Esophagus muscularis mucosa (tissue), 4 donors: ENCODE measurements at regions not wholly inside any gene's neighbourhood (a gene's known extent, or its start where the extent isn't known, plus 50 kb on each side); places are given as distances from the start of the nearest gene placed in this dataset.

Experiments used
- DNase-seq: peaks from one replicate; pipeline ENCODE4 v3.0.0-alpha.2; 2017; ENCODE audit errors: extremely low spot score
- H3K27ac ChIP-seq, 4 donors: fragments of 200-600 bp; sonication (generic); replicated peaks in 1 of 4; 1 replicate in 3 of 4; 2 replicates in 1 of 4; pipeline ENCODE4 v1.5.1; 2016 to 2019; ENCODE audit warnings: mild to moderate bottlenecking in 1 of 4
- H3K27me3 ChIP-seq, 4 donors: fragments of 200-600 bp; sonication (generic); one replicate each; pipeline versions ENCODE4 v1.5.1 to v1.6.0; 2016 to 2019
- H3K36me3 ChIP-seq, 4 donors: fragments of 200-600 bp; sonication (generic); one replicate each; pipeline ENCODE4 v1.5.1; 2016 to 2019
- H3K4me1 ChIP-seq, 4 donors: fragments of 200-600 bp; sonication (generic); one replicate each; pipeline ENCODE4 v1.5.1; 2016 to 2019
- H3K4me3 ChIP-seq, 4 donors: fragments of 200-600 bp; sonication (generic); 1 replicate in 2 of 4; 2 replicates in 2 of 4; pipeline ENCODE4 v1.5.1; 2016 to 2019; ENCODE audit warnings: mild to moderate bottlenecking in 4 of 4, moderate library complexity in 1 of 4
- H3K9me3 ChIP-seq, 4 donors: fragments of 200-600 bp; sonication (generic); 1 replicate in 3 of 4; 2 replicates in 1 of 4; pipeline ENCODE4 v1.5.1; 2016 to 2019
- EP300 ChIP-seq: sonication (generic); formaldehyde crosslinking; IDR thresholded peaks from one replicate; pipeline ENCODE4 v1.6.1; 2017; ENCODE audit warnings: antibody characterized with exemption
- POLR2A ChIP-seq: fragments of 450-650 bp; IDR thresholded peaks from one replicate; pipeline ENCODE4 v1.6.1; 2017; ENCODE audit warnings: antibody characterized with exemption, moderate library complexity, mild to moderate bottlenecking, low read depth
- POLR2AphosphoS5 ChIP-seq, 2 donors: sonication (generic); formaldehyde crosslinking; IDR thresholded peaks; one replicate each; pipeline ENCODE4 v1.6.1; 2017; ENCODE audit warnings: antibody characterized with exemption in 2 of 2
- WGBS: methylation state at CpG from one replicate; pipeline ENCODE4 v1.1.5; 2018; 5-methylcytosine and 5-hydroxymethylcytosine counted together
- intact Hi-C: fragments of 100-400 bp; cut with DNase I; formaldehyde crosslinking; loops from one replicate; pipeline ENCODE4 v1.15.1; 2023
- TF ChIP-seq, protein P1 (sequence below), 3 experiments: fragments of 200-600 bp in 2 of 3; fragments of 450-650 bp in 1 of 3; sonication (generic) in 2 of 3; IDR thresholded peaks; one replicate each; pipeline ENCODE4 v1.5.1; 2017 to 2019; ENCODE audit warnings: antibody characterized with exemption in 3 of 3, mild to moderate bottlenecking in 2 of 3, moderate library complexity in 1 of 3

DNA sequence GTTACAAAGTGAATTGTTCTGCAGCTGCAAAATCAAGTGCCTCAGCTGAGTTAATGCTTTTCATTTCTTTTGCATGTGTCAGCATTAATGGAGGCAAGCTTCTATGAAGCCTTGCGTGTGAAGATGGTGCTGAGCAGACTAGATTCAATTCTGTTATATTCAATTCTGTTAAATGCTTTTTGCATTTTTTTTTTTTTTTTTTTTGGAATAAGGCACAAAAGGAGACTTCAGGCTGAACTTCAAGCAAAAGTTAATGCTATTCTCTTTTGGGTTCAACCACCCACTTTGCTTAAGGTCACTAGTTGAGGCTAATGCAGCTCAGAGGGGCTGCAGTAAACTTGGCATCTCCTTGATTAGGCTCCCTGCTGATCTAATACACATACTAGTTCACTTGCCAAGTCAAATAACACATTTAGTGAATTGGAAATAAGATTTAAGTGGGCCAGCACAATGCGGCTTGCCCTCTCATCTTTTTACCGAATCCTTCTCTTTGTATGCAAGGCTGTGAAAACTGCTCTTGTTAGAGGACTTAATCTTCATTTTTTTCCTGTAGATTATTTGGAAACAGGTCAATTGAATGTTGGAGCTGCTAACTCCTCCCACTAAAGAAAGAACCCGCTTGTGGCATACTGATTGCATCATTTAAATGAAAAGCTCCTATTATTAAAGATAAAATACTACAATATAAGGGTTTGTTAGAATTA lies 1020.2 kb downstream of the NR2F1-AS1 start:
- no peaks in the 10 kb centered on the region for H3K9me3 ChIP-seq
- peaks cover 0 to 8% (median 2%) of the 10 kb centered on the region in 4 donors for H3K4me1 ChIP-seq
- H3K27ac ChIP-seq, result no peak overlapping the region
- WGBS, result 67% methylated on average over 4 of the region's 4 CpGs
- TF ChIP-seq, protein P1, sequence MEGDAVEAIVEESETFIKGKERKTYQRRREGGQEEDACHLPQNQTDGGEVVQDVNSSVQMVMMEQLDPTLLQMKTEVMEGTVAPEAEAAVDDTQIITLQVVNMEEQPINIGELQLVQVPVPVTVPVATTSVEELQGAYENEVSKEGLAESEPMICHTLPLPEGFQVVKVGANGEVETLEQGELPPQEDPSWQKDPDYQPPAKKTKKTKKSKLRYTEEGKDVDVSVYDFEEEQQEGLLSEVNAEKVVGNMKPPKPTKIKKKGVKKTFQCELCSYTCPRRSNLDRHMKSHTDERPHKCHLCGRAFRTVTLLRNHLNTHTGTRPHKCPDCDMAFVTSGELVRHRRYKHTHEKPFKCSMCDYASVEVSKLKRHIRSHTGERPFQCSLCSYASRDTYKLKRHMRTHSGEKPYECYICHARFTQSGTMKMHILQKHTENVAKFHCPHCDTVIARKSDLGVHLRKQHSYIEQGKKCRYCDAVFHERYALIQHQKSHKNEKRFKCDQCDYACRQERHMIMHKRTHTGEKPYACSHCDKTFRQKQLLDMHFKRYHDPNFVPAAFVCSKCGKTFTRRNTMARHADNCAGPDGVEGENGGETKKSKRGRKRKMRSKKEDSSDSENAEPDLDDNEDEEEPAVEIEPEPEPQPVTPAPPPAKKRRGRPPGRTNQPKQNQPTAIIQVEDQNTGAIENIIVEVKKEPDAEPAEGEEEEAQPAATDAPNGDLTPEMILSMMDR (IDR thresholded peaks at IDR 0.05), result no peak
- TF ChIP-seq POLR2A, result no peak
- H3K27me3 ChIP-seq, result no peaks in the 10 kb centered on the region
- H3K4me3 ChIP-seq, result no peak overlapping the region
- DNase-seq, result no peak
- H3K36me3 ChIP-seq, result no peaks in the 10 kb centered on the region
- intact Hi-C loops, result no loop called here

DNA sequence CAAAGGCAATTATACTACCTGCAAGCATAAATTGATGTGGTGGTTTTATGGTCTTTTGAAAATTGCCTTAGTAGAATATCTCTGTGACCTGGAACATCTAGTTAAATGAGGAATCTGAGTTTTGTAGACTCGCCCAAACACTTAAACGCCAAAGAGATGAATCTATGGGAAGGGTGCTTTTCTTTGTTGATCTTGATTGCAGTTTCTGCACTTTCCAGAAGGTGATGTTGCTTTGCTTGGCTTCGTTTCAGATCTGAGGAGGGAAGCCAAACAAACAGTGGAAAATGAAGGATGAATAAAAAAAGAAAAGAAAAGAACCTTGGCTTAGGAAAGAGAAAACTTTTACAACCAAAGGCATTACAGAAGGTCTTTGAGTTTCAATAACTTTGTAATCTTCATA lies 1021.2 kb downstream of the NR2F1-AS1 start:
- no peak for DNase-seq
- 21% methylated on average over 3 of the region's 3 CpGs for WGBS
- Histone ChIP-seq H3K4me3 (no peak overlapping the region), H3K9me3 (no peaks in the 10 kb centered on the region), H3K27me3 (no peaks in the 10 kb centered on the region), H3K36me3 (no peaks in the 10 kb centered on the region), H3K4me1 (peaks cover 0 to 8% (median 2%) of the 10 kb centered on the region in 4 donors), H3K27ac (no peak overlapping the region)
- TF ChIP-seq, protein P1 (IDR thresholded peaks at IDR 0.05), result no peak
- no peak for TF ChIP-seq EP300
- no peak for TF ChIP-seq POLR2A
- no peak for TF ChIP-seq POLR2AphosphoS5 (IDR thresholded peaks at IDR 0.05)
- intact Hi-C loops, result no loop called here

DNA sequence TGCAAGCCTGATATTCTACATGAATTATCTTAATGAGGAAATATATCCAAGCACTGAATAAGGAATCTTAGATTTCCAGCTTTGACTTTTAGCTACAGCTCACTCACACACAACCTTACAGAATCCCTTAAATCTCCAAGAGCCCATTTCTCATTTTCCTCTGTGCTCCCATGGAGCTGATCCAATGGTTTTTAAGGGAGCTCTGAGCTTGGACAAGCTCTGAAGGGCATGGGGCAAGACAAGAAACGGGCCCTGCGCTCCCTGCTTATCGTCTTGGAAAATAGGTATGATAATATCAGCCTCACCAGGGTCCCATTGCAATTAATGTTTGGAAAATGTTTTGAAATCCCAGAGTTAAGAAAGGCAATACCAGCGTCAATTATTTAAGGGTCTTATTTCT lies 1021.7 kb downstream of the NR2F1-AS1 start:
- WGBS, result 87% methylated on average over 4 of the region's 4 CpGs

DNA sequence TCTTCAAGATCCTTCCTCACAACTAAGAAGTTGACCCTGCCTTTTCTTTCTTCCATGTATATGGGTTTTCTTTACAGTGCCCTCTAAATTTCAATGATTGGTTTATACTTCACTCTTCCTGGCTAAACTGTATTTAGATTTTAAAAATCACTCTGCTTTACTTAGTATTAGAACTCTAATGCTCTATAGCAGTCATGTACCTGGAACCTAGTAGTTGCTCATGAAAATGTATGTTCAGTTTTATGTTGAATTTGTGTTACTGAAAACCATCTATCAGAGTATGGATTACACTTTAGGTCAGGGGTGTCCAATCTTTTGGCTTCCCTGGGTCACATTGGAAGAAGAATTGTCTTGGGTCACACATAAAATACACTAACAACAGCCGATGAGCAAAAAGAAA lies 1024.3 kb downstream of the NR2F1-AS1 start:
- H3K36me3 ChIP-seq, result no peaks in the 10 kb centered on the region
- 88% methylated on average over 1 of the region's 1 CpG for WGBS
- H3K4me3 ChIP-seq, result no peak overlapping the region
- H3K4me1 ChIP-seq, result peaks cover 0 to 8% (median 2%) of the 10 kb centered on the region in 4 donors
- no peak for DNase-seq
- H3K9me3 ChIP-seq, result no peaks in the 10 kb centered on the region
- no peaks in the 10 kb centered on the region for H3K27me3 ChIP-seq
- intact Hi-C loops, result no loop called here
- no peak overlapping the region for H3K27ac ChIP-seq
- TF ChIP-seq EP300, result no peak
- TF ChIP-seq, protein P1 (IDR thresholded peaks at IDR 0.05), result no peak
- TF ChIP-seq POLR2A, result no peak
- TF ChIP-seq POLR2AphosphoS5 (IDR thresholded peaks at IDR 0.05), result no peak

More for the DNA sequence above, 1021.7 kb downstream of the NR2F1-AS1 start:
- no peak overlapping the region for H3K27ac ChIP-seq
- no peaks in the 10 kb centered on the region for H3K9me3 ChIP-seq
- no peak for DNase-seq
- intact Hi-C loops, result no loop called here
- no peaks in the 10 kb centered on the region for H3K27me3 ChIP-seq
- no peak overlapping the region for H3K4me3 ChIP-seq
- H3K4me1 ChIP-seq, result peaks cover 0 to 8% (median 2%) of the 10 kb centered on the region in 4 donors
- no peak for TF ChIP-seq POLR2AphosphoS5 (IDR thresholded peaks at IDR 0.05)
- no peak for TF ChIP-seq EP300
- no peak for TF ChIP-seq POLR2A
- TF ChIP-seq, protein P1 (IDR thresholded peaks at IDR 0.05), result no peak
- no peaks in the 10 kb centered on the region for H3K36me3 ChIP-seq
